Astrocyte (in vitro differentiated cells and primary cell): ENCODE measurements at regions not wholly inside any gene's neighbourhood (a gene's known extent, or its start where the extent isn't known, plus 50 kb on each side); places are given as distances from the start of the nearest gene placed in this dataset.

Experiments
- CTCF ChIP-seq: IDR thresholded peaks from 2 replicates; pipeline ENCODE4 v1.5.1; 2011; ENCODE audit warnings: low read depth, mild to moderate bottlenecking, inconsistent platforms, low read length, moderate library complexity; ENCODE audit not compliant: insufficient read depth
- EZH2 ChIP-seq: IDR thresholded peaks from 2 replicates; pipeline ENCODE4 v1.6.1; 2012; ENCODE audit warnings: mild to moderate bottlenecking, low read length, inconsistent platforms; ENCODE audit not compliant: insufficient read depth

- TF ChIP-seq CTCF (no peak), EZH2 (no peak)
Measured at GRCh38 chrX:44747317-44747716, 96.5 kb upstream of the DUSP21 start.
